ENCODE measurements at regions not wholly inside any gene's neighbourhood (a gene's known extent, or its start where the extent isn't known, plus 50 kb on each side); places are given as distances from the start of the nearest gene placed in this dataset.
A peak's percentile ranks its signal among the peaks of the same experiment; 100 is the strongest.

DNA sequence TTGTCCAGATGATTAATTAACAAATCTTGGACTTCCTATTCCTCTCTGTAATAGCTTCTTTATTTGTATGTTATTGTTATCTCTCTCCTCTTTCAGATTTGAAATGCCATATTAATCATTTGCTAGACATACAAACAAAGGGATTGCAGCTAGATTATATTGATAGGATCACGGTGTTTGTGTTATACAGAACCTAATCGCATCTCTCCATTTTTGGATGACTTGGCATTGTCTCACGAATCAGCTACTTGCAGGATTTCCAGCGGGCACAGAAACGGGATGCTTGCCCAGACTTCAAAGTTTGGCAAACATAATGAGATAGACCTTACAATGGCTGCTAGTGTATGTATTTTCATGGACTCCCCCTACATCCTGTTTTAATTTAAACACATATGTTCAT, 368.1 kb downstream of the TLE4 start:
- DNase-seq (ENCODE audit: low spot score) = peak; percentile 67

DNA sequence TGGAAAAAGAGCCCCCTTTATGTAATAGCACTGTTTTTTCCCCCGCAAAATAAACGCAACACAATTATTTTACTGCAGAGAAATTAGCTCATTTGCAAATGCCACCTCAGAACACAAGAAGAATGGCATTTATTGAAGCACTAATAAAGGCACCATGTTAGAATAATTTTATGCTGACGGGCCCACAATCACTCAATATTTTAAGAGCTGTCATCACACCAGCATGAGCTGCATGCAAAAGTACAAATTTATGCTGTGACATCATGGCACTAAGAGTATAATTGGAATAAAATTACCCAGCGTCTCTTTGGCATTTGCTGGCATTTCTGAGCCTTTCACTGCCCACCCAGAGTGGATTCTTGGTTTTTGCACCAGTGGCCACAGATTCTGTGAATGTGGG, 364.6 kb downstream of the TLE4 start:
- DNase-seq (ENCODE audit: low spot score) = no peak

GRCh38 chr9:79929285-79929684, 357.5 kb downstream of the TLE4 start:
- DNase-seq (ENCODE audit: low spot score) = no peak

DNA sequence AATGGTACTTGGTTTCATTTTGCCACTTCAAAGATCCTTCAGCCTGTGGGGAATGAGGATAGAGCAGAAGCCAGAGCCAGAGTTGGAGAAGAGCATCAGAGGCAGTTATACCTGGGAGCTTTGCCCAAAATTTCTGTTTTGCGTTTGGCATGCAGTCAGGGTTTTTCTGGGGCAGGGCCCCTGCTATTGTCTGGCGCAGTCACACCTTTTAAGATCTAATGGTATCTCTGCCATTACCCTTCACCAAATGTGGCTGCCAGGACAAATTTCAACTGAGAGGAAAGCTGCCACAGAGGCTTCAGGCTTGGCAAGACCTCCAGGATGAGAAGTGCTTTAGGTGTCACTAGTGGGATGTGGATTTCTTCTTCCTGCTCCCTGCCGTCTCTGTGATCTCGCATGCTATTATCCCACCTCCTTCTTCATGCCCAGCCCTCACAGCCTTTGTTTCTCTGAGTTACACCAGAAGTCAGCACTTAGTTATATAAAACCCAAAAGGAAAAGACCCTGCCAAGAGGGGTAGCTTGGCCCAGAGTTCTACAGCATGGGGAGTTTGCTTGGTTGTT, 357.0 kb downstream of the TLE4 start:
- DNase-seq (ENCODE audit: low spot score) = no peak

DNA sequence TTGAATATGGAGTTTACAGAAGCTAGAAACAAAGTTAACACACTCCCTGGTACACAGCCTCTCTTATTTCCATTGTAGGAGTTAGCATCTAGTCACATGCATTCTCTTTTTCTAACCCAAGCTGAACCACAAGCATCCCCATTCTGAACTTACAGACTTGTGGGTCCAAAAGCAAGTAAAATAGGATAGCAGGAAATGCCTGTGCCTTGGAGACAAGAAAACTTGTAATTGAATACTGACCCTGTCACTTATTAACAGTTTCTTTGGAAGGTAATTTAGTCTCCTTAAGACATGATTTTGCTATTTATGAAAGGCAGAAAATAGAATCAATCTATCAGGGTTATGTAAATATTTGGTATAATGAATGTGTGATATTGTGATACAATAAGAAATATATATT, 353.6 kb downstream of the TLE4 start:
- no peak for DNase-seq (ENCODE audit: low spot score)

DNA sequence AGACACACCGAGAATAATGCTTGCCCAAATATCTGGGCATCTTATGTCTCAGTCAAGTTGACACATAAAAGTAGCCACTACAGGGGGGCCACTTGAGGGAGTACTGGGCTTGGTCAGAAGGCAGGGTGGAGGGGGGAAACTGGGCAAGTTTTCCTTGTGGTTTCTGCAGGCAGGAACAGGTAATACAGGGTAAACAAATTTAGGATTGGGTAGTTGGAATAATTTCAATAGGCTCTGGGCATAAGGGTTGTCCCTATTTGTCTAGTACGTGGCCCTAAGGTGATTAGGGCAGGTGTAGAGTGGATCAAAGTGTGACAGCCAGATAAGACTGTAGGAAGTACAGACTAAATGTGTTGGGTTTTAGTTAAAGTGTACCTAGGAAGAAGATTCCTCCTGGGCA, 353.1 kb downstream of the TLE4 start:
- DNase-seq (ENCODE audit: low spot score) = no peak

DNA sequence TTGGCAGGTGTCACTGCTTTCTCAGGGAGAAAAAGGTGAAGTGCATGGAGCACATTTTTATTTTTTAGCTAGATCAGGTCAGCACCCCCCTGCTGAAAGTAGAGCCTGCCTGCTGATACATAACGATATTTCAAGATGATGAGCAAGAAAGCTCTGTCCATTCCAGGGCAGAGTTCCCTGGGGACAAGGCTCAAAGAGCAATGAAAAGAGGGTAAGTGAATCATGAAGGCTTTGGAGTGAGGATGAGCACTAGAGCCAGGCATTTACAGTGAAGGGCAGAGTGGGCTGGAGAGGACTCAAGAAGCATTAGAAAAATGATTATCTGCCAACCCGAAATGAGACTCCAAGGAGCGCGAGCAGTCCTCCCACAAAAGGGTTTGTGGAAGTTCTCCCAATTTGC, 345.7 kb downstream of the TLE4 start:
- DNase-seq (ENCODE audit: low spot score) = no peak

GRCh38 chr9:79913867-79914266, 342.1 kb downstream of the TLE4 start:
- no peak for DNase-seq (ENCODE audit: low spot score)

GRCh38 chr9:79912318-79913070, 340.7 kb downstream of the TLE4 start:
- no peak for DNase-seq (ENCODE audit: low spot score)

- DNase-seq (ENCODE audit: low spot score) = no peak
Measured at GRCh38 chr9:79911724-79912123, 340.0 kb downstream of the TLE4 start.

- DNase-seq (ENCODE audit: low spot score) = no peak
Measured at GRCh38 chr9:79902825-79903600, 331.2 kb downstream of the TLE4 start.

DNA sequence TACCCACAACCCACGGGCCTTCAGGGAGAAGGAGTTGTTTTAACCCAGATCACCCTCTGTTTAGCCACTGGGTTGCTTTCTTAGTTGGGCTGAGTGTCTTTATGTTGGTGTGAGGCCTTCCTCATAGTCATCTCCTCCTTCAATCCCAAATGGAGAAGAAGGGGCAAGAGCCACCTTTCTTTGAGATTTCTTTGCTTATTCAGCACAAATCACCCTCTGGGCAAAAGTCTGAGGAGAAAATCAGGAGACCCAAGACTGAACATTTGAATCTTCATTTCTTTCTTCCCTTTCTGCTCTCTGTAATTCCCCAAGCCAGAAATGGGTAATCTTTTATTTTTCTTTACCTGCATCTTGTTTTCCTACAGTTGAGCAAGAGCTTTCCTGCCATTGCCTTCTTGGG, 329.0 kb downstream of the TLE4 start:
- DNase-seq (ENCODE audit: low spot score) = no peak

DNA sequence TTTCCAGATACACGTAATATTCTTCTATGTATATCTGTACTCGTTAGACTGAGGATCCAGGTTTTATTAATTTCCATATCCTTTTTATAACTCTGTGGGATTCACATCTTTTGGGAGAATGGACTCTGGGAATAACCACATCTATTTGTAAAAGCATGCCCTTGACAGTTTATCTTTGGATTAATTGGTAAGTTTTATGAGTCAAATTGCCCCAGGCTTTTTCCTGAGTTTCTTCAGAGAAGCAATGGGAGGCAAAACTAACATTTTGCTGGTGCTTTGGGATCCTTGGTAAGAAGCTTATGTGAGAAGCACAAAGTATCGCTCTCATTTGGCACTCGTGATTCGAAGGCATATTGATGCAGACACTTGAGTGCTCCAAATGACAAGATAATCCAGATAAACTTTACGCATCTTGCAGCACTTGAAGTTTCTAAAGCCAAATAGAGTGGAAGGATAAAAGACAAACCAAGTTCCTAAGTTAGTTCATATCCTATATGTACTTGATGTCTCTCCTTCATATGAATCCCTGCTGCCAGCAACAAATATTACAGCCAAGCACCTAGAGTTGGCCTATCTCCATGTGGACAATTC, 324.7 kb downstream of the TLE4 start:
- DNase-seq (ENCODE audit: low spot score) = peak; percentile 58

DNA sequence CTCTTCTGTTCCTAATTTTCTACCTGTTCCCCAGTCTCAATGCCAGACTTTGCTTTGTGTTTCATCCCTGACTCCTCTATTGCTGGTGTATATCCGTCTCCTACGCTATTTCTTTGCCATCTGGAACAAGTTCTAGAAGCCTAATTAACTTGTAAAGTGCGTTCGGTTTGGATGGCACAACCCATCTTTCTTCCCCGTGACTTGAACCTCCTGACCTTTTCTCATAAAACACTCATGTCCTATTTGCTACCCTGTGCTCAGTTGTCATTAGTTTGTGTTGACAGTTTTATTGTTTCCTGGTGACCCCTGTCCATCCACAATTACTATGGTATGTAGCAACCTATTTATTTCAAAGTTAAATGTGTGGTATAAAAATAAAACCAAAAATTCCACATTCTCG, 323.5 kb downstream of the TLE4 start:
- DNase-seq (ENCODE audit: low spot score) = no peak

DNA sequence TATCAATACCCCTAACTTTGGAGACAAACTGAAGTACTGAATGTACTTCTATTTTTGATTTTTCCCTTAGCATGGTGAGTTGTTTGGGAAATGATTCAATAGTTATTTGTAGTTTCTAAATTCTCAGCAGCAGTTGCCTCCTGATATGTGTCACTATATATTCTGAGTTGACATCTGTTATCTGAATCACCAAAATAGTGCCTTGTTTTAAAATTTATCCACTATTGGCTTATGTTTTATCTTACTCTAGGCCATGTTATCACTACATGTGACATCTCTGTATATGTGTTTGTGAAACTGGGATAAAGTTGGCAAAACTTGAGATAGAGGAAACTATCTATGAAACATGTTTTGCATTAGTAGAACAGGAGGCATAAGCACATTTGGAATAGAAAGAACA, 317.6 kb downstream of the TLE4 start:
- no peak for DNase-seq (ENCODE audit: low spot score)

- no peak for DNase-seq (ENCODE audit: low spot score)
Measured at GRCh38 chr9:79885093-79885857, 313.5 kb downstream of the TLE4 start.

DNA sequence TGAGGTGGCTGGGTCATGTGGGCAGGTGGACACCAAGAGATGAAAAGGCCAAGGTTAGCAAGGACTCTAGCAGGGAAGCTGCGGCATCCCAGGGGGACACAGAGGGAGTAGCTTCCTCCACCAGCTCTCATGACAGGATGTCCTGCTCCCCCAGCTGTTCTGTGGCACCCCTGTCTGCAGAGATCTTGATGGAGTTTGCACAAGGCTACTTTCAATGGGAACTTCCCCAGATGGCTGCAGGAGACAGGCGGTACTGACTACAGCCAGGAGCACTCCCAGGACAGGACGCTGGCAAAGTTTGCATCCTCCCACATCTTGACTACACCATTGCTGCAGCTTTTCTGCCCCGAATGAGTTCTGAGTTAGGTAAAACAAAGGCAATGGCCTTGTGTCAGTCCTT, 312.8 kb downstream of the TLE4 start:
- no peak for DNase-seq (ENCODE audit: low spot score)

GRCh38 chr9:79883073-79883645, 311.4 kb downstream of the TLE4 start:
- DNase-seq (ENCODE audit: low spot score) = no peak

GRCh38 chr9:79880626-79881025, 308.9 kb downstream of the TLE4 start:
- no peak for DNase-seq (ENCODE audit: low spot score)

GRCh38 chr9:79877943-79878602, 306.3 kb downstream of the TLE4 start:
- no peak for DNase-seq (ENCODE audit: low spot score)

- no peak for DNase-seq (ENCODE audit: low spot score)
Measured at GRCh38 chr9:79868567-79869189, 296.9 kb downstream of the TLE4 start.
